ENCODE measurements at regions not wholly inside any gene's neighbourhood (a gene's known extent, or its start where the extent isn't known, plus 50 kb on each side); places are given as distances from the start of the nearest gene placed in this dataset.
A peak's percentile ranks its signal among the peaks of the same experiment; 100 is the strongest.
"Not testable (repeated sequence)": the region's sequence is repeated elsewhere in the genome, so short reads cannot be mapped to it uniquely, and the experiment has no call there.

- no peak for DNase-seq (ENCODE audit: low read depth)
These were observed 53.8 kb downstream of the ADRB2 start for GRCh38 chr5:148880197-148880596.

GRCh38 chr5:148880696-148881095, 54.3 kb downstream of the ADRB2 start:
- no peak for DNase-seq (ENCODE audit: low read depth)

- DNase-seq (ENCODE audit: low read depth): no peak
These were observed 55.9 kb downstream of the ADRB2 start for GRCh38 chr5:148882332-148882731.

- no peak for DNase-seq (ENCODE audit: low read depth)
These were observed 58.1 kb downstream of the ADRB2 start for GRCh38 chr5:148884339-148885020.

- DNase-seq (ENCODE audit: low read depth): no peak
These were observed 60.9 kb downstream of the ADRB2 start for GRCh38 chr5:148887123-148887881.

- DNase-seq (ENCODE audit: low read depth): not testable (repeated sequence)
These were observed 63.5 kb downstream of the ADRB2 start for GRCh38 chr5:148889936-148890335.

- not testable (repeated sequence) for DNase-seq (ENCODE audit: low read depth)
These were observed 69.0 kb downstream of the ADRB2 start for GRCh38 chr5:148895441-148895840.

GRCh38 chr5:148897842-148898241, 71.4 kb downstream of the ADRB2 start:
- DNase-seq (ENCODE audit: low read depth): no peak

GRCh38 chr5:148898413-148899075, 72.1 kb downstream of the ADRB2 start:
- DNase-seq (ENCODE audit: low read depth): no peak

- no peak for DNase-seq (ENCODE audit: low read depth)
These were observed 73.6 kb downstream of the ADRB2 start for GRCh38 chr5:148899993-148900392.

- no peak for DNase-seq (ENCODE audit: low read depth)
These were observed 76.1 kb downstream of the ADRB2 start for GRCh38 chr5:148902478-148902877.

- DNase-seq (ENCODE audit: low read depth): no peak
These were observed 77.2 kb downstream of the ADRB2 start for GRCh38 chr5:148903587-148903986.

GRCh38 chr5:148904440-148904839, 78.0 kb downstream of the ADRB2 start:
- no peak for DNase-seq (ENCODE audit: low read depth)

GRCh38 chr5:148905541-148905940, 79.1 kb downstream of the ADRB2 start:
- DNase-seq (ENCODE audit: low read depth): no peak

- no peak for DNase-seq (ENCODE audit: low read depth)
These were observed 80.6 kb downstream of the ADRB2 start for GRCh38 chr5:148906968-148907367.

GRCh38 chr5:148909040-148909439, 82.6 kb downstream of the ADRB2 start:
- no peak for DNase-seq (ENCODE audit: low read depth)

- DNase-seq (ENCODE audit: low read depth): peak; percentile 36
These were observed 83.4 kb downstream of the ADRB2 start for GRCh38 chr5:148909766-148910165.

GRCh38 chr5:148910216-148910615, 83.8 kb downstream of the ADRB2 start:
- no peak for DNase-seq (ENCODE audit: low read depth)

GRCh38 chr5:148910686-148911361, 84.4 kb downstream of the ADRB2 start:
- DNase-seq (ENCODE audit: low read depth): peak; percentile 100

GRCh38 chr5:148911386-148911785, 85.0 kb downstream of the ADRB2 start:
- DNase-seq (ENCODE audit: low read depth): no peak

GRCh38 chr5:148912146-148912545, 85.7 kb downstream of the ADRB2 start:
- DNase-seq (ENCODE audit: low read depth): peak; percentile 19
